Memory B cell (primary cell): ENCODE measurements at regions not wholly inside any gene's neighbourhood (a gene's known extent, or its start where the extent isn't known, plus 50 kb on each side); places are given as distances from the start of the nearest gene placed in this dataset.
"Not testable (repeated sequence)": the region's sequence is repeated elsewhere in the genome, so short reads cannot be mapped to it uniquely, and the experiment has no call there.

Experiments used
- ATAC-seq: fragments of 150-1000 bp; cut with Tn5 transposase; 2 replicates; pipeline ENCODE4 v1.10.0; 2021; ENCODE audit warnings: low read depth, mild to moderate bottlenecking, moderate library complexity
- DNase-seq, 2 donors: peaks; one replicate each; pipeline ENCODE4 v3.0.0; 2022; ENCODE audit warnings: low spot score in 2 of 2
- H3K27ac Mint-ChIP-seq: one replicate; pipeline ENCODE4 v1.8.0; 2022; ENCODE audit warnings: mild to moderate bottlenecking, moderate library complexity, mixed read lengths
- H3K27me3 Mint-ChIP-seq: one replicate; pipeline ENCODE4 v1.8.0; 2022; ENCODE audit warnings: mixed read lengths
- H3K36me3 Mint-ChIP-seq: one replicate; pipeline ENCODE4 v1.8.0; 2022; ENCODE audit warnings: mild to moderate bottlenecking, mixed read lengths
- H3K4me1 Mint-ChIP-seq: one replicate; pipeline ENCODE4 v1.8.0; 2022; ENCODE audit warnings: mixed read lengths
- H3K4me3 Mint-ChIP-seq: one replicate; pipeline ENCODE4 v1.8.0; 2022; ENCODE audit warnings: mild to moderate bottlenecking, moderate library complexity, mixed read lengths
- H3K9me3 Mint-ChIP-seq: one replicate; pipeline ENCODE4 v1.8.0; 2022; ENCODE audit warnings: mixed read lengths

DNA sequence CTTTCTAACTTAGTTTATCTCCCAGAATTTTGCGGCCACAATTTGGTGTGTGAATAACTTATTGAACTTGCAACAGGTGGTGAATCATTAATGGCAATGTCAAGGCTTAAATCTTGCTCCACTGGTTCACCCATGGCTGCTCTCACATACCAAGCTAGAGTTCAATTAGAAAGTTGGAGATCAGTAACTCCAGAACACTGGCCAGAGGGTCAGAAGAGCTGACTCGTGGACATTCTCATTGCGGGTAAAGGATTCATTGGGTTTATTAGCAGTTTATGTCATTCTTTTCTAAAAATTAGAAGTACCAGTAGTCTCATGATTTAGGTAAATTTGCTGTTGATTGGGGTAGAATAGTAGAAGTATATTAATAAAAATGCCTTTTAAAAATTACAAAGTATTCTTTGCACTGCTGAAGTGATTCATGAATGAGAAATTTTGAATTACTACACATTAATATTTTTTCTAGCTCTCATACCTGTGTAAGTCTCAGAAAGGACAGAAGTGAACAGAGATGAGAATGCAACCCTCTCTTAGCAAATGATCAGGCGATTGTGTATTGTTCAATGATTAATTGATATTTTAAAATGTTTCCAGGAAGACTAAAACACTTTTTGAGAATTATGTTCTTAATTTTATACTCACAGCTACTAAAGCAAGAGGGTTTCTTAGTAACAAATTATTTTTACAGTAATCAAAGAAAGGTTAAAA lies 142.0 kb downstream of the SYT15 start:
- H3K4me3 Mint-ChIP-seq, H3K36me3 Mint-ChIP-seq, H3K27me3 Mint-ChIP-seq, ATAC-seq, DNase-seq, H3K4me1 Mint-ChIP-seq, H3K9me3 Mint-ChIP-seq, H3K27ac Mint-ChIP-seq: not testable (repeated sequence)

GRCh38 chr10:46724258-46724657 lies 145.3 kb downstream of the SYT15 start:
- ATAC-seq, H3K4me3 Mint-ChIP-seq, H3K27me3 Mint-ChIP-seq, DNase-seq, H3K9me3 Mint-ChIP-seq, H3K36me3 Mint-ChIP-seq, H3K27ac Mint-ChIP-seq, H3K4me1 Mint-ChIP-seq: not testable (repeated sequence)

DNA sequence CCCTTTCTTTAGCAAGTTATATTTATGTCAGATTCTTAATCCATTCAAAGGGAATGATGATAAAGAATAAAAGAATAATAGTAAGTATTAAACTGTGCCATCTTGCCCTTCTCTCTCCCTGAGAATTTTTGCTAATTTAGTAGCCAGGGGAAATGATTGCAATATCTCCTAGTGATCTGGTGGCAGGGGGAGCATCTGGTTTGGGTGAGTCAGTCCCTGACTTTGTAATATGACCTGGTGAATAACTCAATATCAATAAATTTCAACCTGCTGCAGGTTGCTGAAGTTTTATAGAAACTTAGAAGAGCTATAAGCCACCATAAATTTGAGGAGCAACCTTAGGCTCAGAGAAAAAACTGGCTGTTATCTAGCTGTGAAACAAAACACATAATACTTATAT lies 149.4 kb downstream of the SYT15 start:
- not testable (repeated sequence) for H3K36me3 Mint-ChIP-seq, H3K27me3 Mint-ChIP-seq, ATAC-seq, H3K4me1 Mint-ChIP-seq, H3K4me3 Mint-ChIP-seq, H3K9me3 Mint-ChIP-seq, H3K27ac Mint-ChIP-seq, DNase-seq

DNA sequence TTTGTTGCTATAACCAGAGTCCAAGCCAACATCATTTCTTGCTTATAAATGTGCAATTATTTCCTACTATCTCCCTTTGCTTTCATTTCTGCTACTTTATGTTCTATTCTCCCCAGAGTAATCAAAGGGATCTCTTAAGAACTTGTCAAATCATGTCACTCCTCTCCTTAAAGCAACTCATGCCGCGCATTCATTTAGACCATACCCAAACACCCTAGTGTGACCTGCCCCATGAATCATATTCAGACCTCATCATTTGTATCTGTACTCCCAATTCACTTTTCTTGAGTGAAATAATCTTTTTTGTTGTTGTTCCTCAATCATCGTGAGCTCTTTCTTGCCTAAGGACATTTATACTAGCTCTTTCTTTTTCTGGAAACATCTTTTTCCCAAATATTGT lies 151.8 kb downstream of the SYT15 start:
- H3K9me3 Mint-ChIP-seq, DNase-seq, ATAC-seq, H3K36me3 Mint-ChIP-seq, H3K4me1 Mint-ChIP-seq, H3K27ac Mint-ChIP-seq, H3K4me3 Mint-ChIP-seq, H3K27me3 Mint-ChIP-seq: not testable (repeated sequence)

DNA sequence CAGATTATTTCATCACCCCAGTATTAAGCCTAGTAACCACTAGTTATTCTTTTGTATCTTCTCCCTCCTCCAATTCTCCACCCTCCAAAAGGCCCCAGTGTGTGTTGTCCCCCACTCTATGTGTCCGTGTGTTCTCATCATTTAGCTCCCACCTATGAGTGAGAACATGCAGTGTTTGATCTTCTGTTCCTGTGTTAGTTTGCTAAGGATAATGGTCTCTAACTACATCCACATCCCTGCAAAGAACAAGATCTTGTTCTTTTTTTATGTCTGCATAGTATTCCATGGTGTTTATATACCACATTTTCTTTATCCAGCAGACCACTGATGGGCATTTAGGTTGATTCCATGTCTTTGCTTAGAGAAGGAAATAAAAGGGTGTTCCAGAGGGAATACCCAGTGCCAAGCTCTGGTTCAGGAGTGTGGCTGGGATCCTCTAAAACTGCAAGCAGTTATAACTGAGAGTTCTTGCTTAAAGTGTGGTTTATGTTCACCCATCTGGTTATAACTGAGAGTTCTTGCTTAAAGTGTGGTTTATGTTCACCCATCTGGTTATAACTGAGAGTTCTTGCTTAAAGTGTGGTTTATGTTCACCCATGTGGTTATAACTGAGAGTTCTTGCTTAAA lies 154.8 kb downstream of the SYT15 start:
- not testable (repeated sequence) for H3K27ac Mint-ChIP-seq, DNase-seq, H3K27me3 Mint-ChIP-seq, H3K9me3 Mint-ChIP-seq, H3K36me3 Mint-ChIP-seq, H3K4me1 Mint-ChIP-seq, ATAC-seq, H3K4me3 Mint-ChIP-seq

- not testable (repeated sequence) for H3K36me3 Mint-ChIP-seq, DNase-seq, H3K9me3 Mint-ChIP-seq, H3K4me3 Mint-ChIP-seq, H3K4me1 Mint-ChIP-seq, H3K27me3 Mint-ChIP-seq, ATAC-seq, H3K27ac Mint-ChIP-seq
Observed at GRCh38 chr10:46734262-46734642, 155.3 kb downstream of the SYT15 start.

GRCh38 chr10:46739919-46740318 lies 161.0 kb downstream of the SYT15 start:
- not testable (repeated sequence) for H3K4me3 Mint-ChIP-seq, ATAC-seq, H3K36me3 Mint-ChIP-seq, H3K9me3 Mint-ChIP-seq, DNase-seq, H3K4me1 Mint-ChIP-seq, H3K27ac Mint-ChIP-seq, H3K27me3 Mint-ChIP-seq

- H3K27ac Mint-ChIP-seq, H3K4me1 Mint-ChIP-seq, H3K9me3 Mint-ChIP-seq, H3K27me3 Mint-ChIP-seq, ATAC-seq, DNase-seq, H3K36me3 Mint-ChIP-seq, H3K4me3 Mint-ChIP-seq: not testable (repeated sequence)
Observed at GRCh38 chr10:46740368-46740767, 161.4 kb downstream of the SYT15 start.

DNA sequence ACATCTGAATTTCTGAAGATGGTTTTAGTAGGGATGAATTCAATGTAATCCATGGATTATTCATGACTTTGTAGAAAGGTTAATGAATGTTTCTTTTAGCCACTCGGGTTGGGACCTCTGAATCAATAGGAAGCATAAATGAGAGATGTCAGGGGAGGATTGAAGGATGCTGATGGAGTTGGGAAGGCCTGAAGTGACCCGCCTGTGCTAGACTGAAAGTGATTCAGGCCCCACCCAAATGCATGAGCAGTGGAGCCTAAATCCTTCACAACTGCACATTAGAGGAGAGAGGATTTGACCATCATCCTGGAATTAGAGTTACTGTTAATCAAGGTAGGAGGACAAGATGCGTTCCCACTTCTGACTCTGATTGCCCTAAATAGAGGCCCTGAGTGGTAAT lies 162.2 kb upstream of the PTPN20 start:
- H3K27ac Mint-ChIP-seq, ATAC-seq, H3K4me1 Mint-ChIP-seq, H3K9me3 Mint-ChIP-seq, H3K4me3 Mint-ChIP-seq, DNase-seq, H3K36me3 Mint-ChIP-seq, H3K27me3 Mint-ChIP-seq: not testable (repeated sequence)

DNA sequence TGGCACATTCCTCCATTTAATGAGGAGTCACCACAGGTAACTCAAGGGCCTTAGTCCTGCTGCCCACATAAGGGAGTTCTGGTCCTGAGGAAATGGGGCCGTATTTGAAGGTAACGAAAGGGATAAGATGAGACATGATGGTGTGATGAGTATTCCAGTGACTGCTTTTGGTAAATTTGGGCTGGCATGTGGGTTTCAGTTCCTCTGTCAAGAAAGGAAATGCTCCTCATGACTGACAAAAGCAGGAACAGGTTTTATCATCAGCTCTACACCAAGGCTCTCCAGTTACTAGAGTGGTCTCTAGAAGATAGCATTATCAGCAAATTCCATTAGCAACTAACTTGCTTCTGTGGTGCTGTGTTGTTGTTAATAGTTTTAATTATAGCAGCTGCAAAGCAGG lies 161.8 kb upstream of the PTPN20 start:
- H3K27ac Mint-ChIP-seq, result not testable (repeated sequence)
- peak; percentile 70 for ATAC-seq

DNA sequence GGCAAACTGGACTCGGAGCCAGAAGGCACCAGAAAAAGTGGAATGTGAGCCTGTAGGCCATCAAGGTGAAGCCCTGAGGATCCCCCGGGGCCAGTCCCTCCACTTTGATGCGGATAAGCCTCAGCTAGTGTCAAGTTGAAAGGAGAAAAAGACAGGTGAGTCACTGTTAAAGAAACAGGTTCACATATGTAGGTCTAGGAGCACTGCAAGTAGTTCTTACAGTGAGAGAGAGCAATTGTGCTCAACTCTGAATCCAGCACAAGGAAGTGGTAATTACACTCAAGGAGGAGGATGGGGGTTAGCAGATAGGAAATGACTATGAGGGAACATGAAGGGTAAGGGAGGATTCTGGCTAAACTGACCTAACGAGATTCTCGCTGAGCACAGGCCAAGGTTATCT lies 157.5 kb upstream of the PTPN20 start:
- not testable (repeated sequence) for H3K4me3 Mint-ChIP-seq, ATAC-seq, DNase-seq, H3K27me3 Mint-ChIP-seq, H3K4me1 Mint-ChIP-seq, H3K9me3 Mint-ChIP-seq, H3K27ac Mint-ChIP-seq, H3K36me3 Mint-ChIP-seq

More for the DNA sequence above, 161.8 kb upstream of the PTPN20 start:
- H3K9me3 Mint-ChIP-seq, H3K4me1 Mint-ChIP-seq, H3K4me3 Mint-ChIP-seq, DNase-seq, H3K27me3 Mint-ChIP-seq, H3K36me3 Mint-ChIP-seq: not testable (repeated sequence)

- H3K36me3 Mint-ChIP-seq, H3K4me3 Mint-ChIP-seq, H3K27ac Mint-ChIP-seq, H3K9me3 Mint-ChIP-seq, DNase-seq, ATAC-seq, H3K4me1 Mint-ChIP-seq, H3K27me3 Mint-ChIP-seq: not testable (repeated sequence)
Observed at GRCh38 chr10:46761471-46761870, 149.8 kb upstream of the PTPN20 start.

GRCh38 chr10:46768515-46769291 lies 142.5 kb upstream of the PTPN20 start:
- not testable (repeated sequence) for ATAC-seq, H3K4me3 Mint-ChIP-seq, H3K9me3 Mint-ChIP-seq, H3K27ac Mint-ChIP-seq, H3K36me3 Mint-ChIP-seq, H3K27me3 Mint-ChIP-seq, DNase-seq, H3K4me1 Mint-ChIP-seq

DNA sequence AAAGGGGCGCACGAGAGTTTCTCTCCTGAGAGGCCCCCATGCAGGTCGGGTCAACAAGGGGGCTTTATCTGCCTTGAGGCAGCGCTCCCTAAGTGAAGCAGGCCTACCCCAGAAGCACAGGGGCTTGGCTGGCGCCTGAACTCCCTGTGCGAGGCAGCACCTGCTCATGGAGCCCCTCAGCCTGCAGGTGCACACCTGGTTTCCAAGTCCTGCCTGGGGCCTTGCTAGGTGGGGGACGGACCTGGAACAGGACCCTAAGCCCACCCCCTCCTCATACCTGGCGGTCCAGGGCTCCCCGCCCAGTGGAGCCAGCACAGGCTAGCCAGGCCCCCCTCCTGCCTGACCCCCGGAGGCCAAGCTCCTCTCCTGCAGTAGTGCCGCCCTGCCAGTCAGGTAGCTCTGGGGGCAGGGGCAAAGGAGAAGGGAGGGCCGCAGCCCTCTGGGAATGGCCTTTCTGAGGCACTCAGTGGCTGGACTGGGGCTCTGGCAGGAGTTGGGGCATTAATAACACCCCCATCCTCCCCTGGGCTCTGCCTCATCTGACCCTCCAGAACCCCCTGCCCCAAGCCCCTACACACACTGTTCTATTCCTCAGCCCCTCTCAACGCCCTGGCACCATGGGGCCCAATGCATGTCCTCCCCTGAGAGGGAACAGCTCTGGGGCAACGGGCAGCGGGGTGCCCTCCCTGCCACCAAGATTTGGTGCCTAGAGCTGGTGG lies 137.9 kb upstream of the PTPN20 start:
- not testable (repeated sequence) for H3K36me3 Mint-ChIP-seq, H3K4me1 Mint-ChIP-seq, H3K4me3 Mint-ChIP-seq, DNase-seq, ATAC-seq, H3K9me3 Mint-ChIP-seq, H3K27ac Mint-ChIP-seq, H3K27me3 Mint-ChIP-seq
